ENCODE measurements at regions not wholly inside any gene's neighbourhood (a gene's known extent, or its start where the extent isn't known, plus 50 kb on each side); places are given as distances from the start of the nearest gene placed in this dataset.
"Not testable (repeated sequence)": the region's sequence is repeated elsewhere in the genome, so short reads cannot be mapped to it uniquely, and the experiment has no call there.

GRCh38 chr5:23223846-23224245 is 283.6 kb upstream of the PRDM9 start:
- DNase-seq, result no peak

- DNase-seq, result no peak
These were observed 285.6 kb upstream of the PRDM9 start for GRCh38 chr5:23221831-23222230.

DNA sequence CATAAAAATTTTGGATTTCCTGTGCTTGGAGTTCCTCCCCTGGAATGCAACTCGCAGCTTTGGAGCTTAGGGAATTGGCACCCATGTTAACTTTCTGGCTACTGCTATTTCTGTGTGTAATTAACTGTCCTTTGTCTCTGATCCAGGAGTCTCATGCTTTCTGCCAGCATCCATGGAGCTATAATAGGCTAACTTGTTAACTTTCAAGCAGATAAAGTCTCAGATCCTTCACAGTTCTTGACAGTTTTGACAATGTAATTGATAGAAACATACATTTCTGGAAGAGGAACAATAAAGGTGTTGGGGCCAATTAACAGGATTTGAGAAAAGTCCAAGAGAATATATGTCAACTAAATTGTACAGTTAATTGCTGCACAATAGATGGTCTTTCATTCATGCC is 290.2 kb upstream of the PRDM9 start:
- no peak for DNase-seq

DNA sequence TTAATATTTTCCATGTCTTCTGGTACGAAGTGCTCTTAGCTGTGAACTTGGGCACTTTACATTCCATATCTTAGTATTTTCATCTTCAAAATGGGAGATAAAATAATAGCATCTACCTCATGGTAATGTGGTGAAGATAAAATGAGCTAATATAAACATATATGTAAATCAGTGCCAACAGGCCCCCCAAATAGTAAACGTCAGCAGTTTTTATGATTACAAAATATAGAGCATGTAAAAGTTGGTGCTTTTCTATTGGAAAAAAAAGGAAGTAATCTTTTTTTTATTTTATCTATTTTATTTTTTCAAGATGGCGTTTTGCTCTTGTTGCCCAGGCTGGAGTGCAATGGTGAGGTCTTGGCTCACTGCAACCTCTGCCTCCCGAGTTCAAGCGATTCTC is 291.1 kb upstream of the PRDM9 start:
- DNase-seq, result no peak

- peak; percentile 3 for DNase-seq
These were observed 298.4 kb upstream of the PRDM9 start for GRCh38 chr5:23208959-23209431.

DNA sequence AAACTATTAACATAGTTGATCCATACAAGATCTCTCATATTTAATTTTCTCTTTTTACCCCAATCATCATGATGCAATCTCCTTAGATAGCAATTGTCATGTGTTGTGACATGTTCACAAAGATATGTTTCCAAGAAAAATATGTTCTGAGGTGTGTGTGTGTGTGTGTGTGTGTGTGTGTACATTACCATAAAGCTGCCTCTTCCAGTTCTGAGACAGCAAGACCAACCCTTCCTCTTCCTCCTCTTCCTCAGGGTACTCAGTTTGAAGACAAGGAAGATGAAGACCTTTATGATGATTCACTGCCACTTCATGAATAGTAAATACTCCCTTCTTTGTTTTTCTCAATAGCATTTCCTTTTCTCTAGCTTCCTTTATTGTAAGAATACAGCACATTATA is 303.3 kb upstream of the PRDM9 start:
- DNase-seq, result no peak

- no peak for DNase-seq
These were observed 316.7 kb upstream of the CDH12 start for GRCh38 chr5:23169660-23170416.

GRCh38 chr5:23164971-23165370 is 311.8 kb upstream of the CDH12 start:
- no peak for DNase-seq

DNA sequence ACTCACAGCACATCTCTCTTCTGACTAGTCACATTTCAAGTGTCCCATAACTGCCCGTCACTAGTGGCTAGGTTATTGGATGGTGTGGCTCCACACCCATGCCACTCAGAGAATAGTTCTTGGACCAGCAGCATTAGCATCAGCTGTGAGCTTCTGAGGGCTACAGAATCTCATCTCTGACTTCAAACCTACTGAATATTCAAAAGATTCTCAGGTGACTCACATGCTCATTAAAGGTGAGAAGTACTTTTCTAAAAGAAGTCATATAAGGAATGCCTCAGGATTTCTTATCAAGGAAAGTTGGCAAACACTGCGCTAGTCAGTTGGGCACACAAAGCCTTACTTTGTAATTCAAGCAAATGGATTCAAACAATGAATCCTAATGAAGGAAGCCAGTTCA is 305.0 kb upstream of the CDH12 start:
- DNase-seq, result no peak

DNA sequence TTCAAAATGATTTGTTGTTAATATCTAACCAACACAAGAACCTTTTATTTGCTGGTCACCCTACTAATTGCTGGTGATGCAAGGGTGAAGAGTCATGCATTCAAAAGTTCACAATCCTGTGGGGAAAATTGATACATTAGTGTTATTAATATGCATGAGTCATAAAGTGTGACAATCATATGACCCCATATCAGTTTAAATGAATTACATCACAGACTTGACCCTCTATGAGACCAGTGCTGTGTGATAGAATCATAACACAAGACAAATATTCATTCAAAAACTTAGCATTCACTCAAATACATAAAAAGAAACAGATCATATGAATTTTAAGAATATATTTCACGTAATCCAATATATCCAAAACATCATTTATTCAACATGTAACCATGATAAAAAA is 304.6 kb upstream of the CDH12 start:
- no peak for DNase-seq

DNA sequence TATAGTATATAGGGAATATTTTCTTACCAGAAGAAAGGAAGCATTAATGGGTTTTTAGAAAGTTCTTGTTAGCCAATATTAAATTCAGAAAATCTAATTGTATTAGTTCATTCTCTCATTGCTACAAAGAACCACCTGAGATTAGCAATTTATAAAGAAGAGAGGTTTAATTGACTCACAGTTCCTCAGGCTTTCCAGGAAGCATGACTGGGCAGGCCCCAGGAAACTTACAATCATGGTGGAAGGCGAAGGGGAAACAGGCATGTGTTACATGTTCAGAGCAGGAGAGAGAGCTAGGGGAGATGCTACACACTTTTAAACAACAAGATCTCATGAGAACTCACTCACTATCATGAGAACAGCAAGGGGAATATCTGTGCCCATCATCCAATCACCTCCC is 304.0 kb upstream of the CDH12 start:
- DNase-seq, result no peak

DNA sequence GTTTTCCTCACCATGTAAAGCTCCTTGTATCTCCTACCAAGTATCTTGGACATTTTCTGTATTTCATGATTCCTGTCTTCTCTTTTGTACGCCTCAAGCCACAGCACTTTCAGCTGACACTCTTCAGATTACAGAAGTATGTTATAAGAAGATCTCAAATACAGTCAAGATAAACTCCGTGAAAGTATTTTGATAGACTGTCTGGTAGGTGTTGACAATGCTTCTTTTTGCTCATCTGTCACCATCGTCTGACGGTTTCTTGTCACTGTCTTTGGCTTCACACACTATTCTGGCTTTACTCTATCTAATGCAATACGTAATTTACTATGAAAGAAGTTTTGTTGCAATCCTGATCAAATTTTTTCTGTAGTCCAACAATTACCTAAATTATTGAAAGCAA is 294.5 kb upstream of the CDH12 start:
- DNase-seq, result no peak

GRCh38 chr5:23146183-23146582 is 293.0 kb upstream of the CDH12 start:
- DNase-seq, result no peak

DNA sequence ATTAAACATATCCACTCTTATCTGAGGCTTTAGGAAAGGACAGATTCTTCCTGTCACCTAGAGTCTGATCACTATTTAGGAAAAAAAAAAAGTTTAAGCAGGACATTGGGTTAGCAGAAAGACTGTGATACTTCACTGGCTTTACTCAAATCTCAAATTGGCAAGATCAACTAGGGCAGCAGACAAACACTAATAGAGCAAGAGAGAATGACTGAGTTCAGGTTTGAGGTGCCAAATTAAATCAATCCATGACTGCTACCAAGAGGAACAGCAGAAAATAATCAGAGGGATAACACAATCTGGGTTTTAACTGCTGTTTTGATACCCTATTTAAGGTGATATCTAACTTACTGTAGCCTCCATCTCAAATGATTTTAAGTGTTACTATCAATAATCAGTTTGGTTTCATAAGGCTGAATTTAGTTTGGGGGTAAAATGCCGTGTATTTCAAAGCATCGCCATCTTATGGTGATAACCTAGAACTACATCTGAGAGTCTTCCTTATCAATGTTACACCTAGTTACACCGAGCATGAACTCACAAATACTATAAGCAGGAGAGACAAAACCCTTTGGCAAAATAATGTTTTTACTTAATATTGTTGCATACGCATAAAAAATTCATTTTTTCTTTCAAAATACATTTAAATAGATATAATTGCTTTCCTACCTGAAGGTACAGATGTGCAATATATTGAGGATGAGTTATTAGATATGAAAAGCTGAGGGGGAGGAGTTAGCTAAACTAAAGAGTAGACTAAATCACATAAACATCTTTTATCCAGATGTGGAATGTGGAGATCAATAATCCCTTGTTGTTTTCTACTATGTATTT is 286.4 kb upstream of the CDH12 start:
- no peak for DNase-seq

- no peak for DNase-seq
These were observed 283.8 kb upstream of the CDH12 start for GRCh38 chr5:23136958-23137357.

DNA sequence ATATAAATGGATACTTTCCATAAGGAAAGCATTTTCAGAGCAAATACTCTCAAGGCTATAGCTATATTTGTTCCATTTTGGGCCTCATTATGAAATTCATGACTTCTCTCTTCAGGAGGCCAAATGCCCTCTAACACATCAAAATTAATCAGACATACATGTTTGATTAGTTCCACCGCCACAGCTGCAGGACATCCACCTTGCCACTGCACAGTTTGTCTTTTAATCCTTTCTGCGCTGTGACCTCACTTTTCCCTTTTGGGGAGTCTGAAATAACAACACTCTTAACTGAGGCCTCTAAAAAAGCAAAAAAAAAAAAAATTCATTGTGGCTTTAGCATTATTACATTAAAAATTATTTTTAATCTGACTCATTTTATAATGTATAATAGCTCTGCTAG is 279.1 kb upstream of the CDH12 start:
- DNase-seq, result no peak

DNA sequence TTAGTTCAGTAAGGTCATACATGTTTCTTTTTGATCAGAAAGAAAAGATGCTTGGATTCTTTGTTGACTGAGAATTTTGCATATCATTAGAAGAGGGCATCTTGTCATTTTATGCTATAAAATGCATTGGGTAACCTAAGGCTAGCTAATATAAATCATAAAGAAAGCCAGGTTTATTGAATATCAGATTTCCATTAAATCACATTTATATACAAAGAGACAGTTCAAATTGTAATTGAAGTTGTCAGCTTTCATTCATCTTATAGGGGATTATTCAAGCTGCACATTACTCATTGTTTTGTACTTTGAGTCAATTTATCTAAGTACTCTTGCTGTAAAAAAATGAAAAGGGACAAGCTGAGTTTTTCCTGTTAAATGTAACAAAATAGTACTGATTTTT is 259.1 kb upstream of the CDH12 start:
- no peak for DNase-seq

- no peak for DNase-seq
These were observed 251.9 kb upstream of the CDH12 start for GRCh38 chr5:23105021-23105420.

DNA sequence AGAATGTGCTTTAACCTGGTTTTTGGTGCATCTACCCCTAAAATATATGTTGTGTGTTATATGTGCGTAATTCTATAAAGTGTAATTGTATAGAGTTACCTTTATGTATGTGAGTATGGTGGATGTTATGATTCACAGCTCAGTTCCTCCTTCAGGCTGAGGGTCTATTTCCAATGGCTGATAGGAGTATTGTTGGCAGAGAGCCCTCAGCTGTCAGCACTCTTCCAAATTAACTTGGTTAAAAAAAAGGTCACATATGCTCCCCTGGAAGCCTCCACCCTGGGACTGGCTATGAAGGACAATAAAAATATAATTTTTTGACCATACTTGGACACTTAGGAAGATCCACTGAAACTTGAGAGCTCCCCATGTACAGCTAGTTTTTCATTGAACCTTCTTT is 250.4 kb upstream of the CDH12 start:
- no peak for DNase-seq

DNA sequence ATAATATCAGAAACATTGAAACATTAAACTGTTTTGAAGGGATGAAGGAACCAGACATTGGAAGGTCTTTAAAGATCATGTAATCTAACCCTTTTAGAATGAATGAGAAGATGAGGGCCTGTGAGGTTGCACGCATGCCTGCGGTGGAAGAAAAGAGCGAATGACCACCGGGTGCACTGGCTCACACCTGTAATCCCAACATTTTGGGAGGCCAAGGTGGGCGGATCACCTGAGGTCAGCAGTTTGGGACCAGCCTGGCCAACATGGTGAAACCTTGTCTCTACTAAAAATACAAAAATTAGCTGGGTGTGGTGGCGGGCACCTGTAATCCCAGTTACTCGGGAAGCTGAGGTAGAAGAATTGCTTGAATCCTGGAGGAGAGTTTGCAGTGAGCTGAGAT is 242.3 kb upstream of the CDH12 start:
- DNase-seq, result not testable (repeated sequence)

DNA sequence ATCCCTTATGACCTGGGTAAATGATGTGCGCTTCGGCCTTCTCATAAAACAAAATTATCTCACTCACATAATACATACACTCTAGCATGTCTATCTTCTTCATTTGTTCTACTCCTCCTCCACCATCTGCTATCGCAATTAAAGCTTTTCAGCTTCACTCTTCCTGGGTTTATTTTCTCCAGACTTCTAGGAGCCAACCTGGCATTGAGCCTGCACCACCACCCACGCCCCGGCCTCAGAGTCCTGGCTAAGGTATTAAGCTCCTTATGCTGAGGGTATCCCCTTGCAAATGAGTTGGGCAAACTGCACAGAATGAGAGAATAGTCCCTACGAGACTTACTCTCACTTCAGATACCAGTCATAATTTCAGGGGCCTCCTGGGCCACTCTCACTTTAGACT is 236.1 kb upstream of the CDH12 start:
- no peak for DNase-seq

DNA sequence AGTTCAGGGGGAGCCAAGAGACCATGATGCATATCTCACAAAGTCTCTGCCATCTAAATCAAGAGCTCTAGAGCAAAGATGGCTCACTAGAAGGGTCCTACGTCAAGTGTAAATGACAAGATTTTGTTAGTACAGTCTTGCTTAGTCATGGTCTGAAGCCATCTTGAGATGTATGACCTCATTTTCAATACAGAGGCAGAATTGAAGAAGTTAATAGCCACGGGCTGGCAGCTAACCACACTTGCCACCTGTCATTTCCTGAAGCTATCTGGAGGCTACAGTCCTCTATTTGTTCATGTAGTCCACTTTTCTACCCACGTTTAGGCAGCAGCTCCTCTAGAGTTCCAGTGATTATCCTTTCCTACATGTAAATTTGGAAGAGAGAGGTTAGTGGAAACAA is 231.7 kb upstream of the CDH12 start:
- no peak for DNase-seq

GRCh38 chr5:23072179-23072578 is 219.0 kb upstream of the CDH12 start:
- DNase-seq, result no peak

- DNase-seq, result no peak
These were observed 218.5 kb upstream of the CDH12 start for GRCh38 chr5:23071682-23072081.
